ENCODE measurements at regions not wholly inside any gene's neighbourhood (a gene's known extent, or its start where the extent isn't known, plus 50 kb on each side); places are given as distances from the start of the nearest gene placed in this dataset.

DNA sequence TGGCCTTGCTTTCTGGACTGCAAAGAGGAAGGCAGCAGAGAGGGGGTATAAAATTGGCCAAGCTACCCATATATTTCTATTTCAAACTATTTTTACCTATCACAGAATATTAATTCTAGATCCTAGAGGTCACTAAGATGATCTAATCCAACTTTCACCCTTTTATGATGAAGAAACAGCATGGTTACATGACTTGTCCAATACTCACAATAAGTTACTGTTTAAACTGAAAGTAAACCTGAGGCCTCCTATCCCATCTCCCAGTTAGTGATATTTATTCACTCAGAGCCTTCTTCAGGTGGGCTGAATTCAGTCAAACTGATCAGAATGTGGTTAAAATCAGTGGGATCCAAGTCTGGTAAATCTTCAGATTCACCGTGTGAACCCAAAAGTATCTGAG lies 1345.1 kb downstream of the XPNPEP1 start:
- CTCF ChIA-PET = no interaction called here
- H3K4me3 ChIP-seq = no peak overlapping the region
- H3K4me1 ChIP-seq = no peaks in the 10 kb centered on the region
- POLR2A ChIA-PET = no interaction called here
- H3K27ac ChIP-seq = no peak overlapping the region
- ATAC-seq (no peak), FAIRE-seq (no peak), DNase-seq (ENCODE audit: low read depth in 1 of 2, low spot score in 1 of 2) (no peak)
- TF ChIP-seq ZNF302 (CRISPR knock-in tag; IDR thresholded peaks at IDR 0.05) (no peak), CEBPB (IDR thresholded peaks at IDR 0.05) (no peak), POLR2A (IDR thresholded peaks at IDR 0.05; ENCODE audit: low read length) (no peak), RARB (CRISPR knock-in tag; IDR thresholded peaks at IDR 0.05) (no peak), ZFP36 (IDR thresholded peaks at IDR 0.05; ENCODE audit: borderline replicate concordance, partially characterized antibody) (no peak), CHD4 (IDR thresholded peaks at IDR 0.05; ENCODE audit: borderline replicate concordance) (no peak), BHLHE40 (IDR thresholded peaks at IDR 0.05; ENCODE audit: low read depth, low read length) (no peak), KDM1A (IDR thresholded peaks at IDR 0.05; ENCODE audit: low read depth) (no peak), MYC (IDR thresholded peaks at IDR 0.05; ENCODE audit: borderline replicate concordance, low read length) (no peak), RNF2 (IDR thresholded peaks at IDR 0.05; ENCODE audit: borderline replicate concordance, low read depth) (no peak)
- TF ChIP-seq, protein P1, sequence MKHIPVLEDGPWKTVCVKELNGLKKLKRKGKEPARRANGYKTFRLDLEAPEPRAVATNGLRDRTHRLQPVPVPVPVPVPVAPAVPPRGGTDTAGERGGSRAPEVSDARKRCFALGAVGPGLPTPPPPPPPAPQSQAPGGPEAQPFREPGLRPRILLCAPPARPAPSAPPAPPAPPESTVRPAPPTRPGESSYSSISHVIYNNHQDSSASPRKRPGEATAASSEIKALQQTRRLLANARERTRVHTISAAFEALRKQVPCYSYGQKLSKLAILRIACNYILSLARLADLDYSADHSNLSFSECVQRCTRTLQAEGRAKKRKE (CRISPR knock-in tag; IDR thresholded peaks at IDR 0.05; ENCODE audit: low read depth) = no peak
- TF ChIP-seq, protein P2, sequence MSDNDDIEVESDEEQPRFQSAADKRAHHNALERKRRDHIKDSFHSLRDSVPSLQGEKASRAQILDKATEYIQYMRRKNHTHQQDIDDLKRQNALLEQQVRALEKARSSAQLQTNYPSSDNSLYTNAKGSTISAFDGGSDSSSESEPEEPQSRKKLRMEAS (IDR thresholded peaks at IDR 0.05) = no peak
- TF ChIP-seq, protein P3, sequence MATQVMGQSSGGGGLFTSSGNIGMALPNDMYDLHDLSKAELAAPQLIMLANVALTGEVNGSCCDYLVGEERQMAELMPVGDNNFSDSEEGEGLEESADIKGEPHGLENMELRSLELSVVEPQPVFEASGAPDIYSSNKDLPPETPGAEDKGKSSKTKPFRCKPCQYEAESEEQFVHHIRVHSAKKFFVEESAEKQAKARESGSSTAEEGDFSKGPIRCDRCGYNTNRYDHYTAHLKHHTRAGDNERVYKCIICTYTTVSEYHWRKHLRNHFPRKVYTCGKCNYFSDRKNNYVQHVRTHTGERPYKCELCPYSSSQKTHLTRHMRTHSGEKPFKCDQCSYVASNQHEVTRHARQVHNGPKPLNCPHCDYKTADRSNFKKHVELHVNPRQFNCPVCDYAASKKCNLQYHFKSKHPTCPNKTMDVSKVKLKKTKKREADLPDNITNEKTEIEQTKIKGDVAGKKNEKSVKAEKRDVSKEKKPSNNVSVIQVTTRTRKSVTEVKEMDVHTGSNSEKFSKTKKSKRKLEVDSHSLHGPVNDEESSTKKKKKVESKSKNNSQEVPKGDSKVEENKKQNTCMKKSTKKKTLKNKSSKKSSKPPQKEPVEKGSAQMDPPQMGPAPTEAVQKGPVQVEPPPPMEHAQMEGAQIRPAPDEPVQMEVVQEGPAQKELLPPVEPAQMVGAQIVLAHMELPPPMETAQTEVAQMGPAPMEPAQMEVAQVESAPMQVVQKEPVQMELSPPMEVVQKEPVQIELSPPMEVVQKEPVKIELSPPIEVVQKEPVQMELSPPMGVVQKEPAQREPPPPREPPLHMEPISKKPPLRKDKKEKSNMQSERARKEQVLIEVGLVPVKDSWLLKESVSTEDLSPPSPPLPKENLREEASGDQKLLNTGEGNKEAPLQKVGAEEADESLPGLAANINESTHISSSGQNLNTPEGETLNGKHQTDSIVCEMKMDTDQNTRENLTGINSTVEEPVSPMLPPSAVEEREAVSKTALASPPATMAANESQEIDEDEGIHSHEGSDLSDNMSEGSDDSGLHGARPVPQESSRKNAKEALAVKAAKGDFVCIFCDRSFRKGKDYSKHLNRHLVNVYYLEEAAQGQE (IDR thresholded peaks at IDR 0.05) = no peak
- WGBS (ENCODE audit: missing lambda C conversion rate) = 15% methylated on average over 1 of the region's 1 CpG
- no peaks in the 10 kb centered on the region for H3K9me3 ChIP-seq
- H3K4me2 ChIP-seq = no peak overlapping the region

GRCh38 chr10:108574233-108574632 lies 1349.1 kb downstream of the XPNPEP1 start:
- no peak for DNase-seq (ENCODE audit: low read depth in 1 of 2, low spot score in 1 of 2)
- H3K27ac ChIP-seq = no peak overlapping the region
- H3K4me1 ChIP-seq = no peaks in the 10 kb centered on the region
- ATAC-seq = no peak
- H3K4me2 ChIP-seq = no peak overlapping the region
- no peak for FAIRE-seq
- no peak for TF ChIP-seq GATA3 (IDR thresholded peaks at IDR 0.05; ENCODE audit: borderline replicate concordance)
- no peak for TF ChIP-seq POLR2A (IDR thresholded peaks at IDR 0.05; ENCODE audit: low read length)
- TF ChIP-seq RNF2 (IDR thresholded peaks at IDR 0.05; ENCODE audit: borderline replicate concordance, low read depth) = no peak
- no peak for TF ChIP-seq FOSL2 (IDR thresholded peaks at IDR 0.05)
- TF ChIP-seq FOSL2 (CRISPR knock-in tag; IDR thresholded peaks at IDR 0.05) = no peak
- no peak for TF ChIP-seq RAD21 (conservative IDR thresholded peaks at IDR 0.05 in 1 of 2, IDR thresholded peaks at IDR 0.05 in 1 of 2)
- no peak for TF ChIP-seq RARB (CRISPR knock-in tag; IDR thresholded peaks at IDR 0.05)
- TF ChIP-seq TFCP2L1 (CRISPR knock-in tag; IDR thresholded peaks at IDR 0.05) = no peak
- H3K4me3 ChIP-seq = no peak overlapping the region
- ChIA-PET POLR2A (no interaction called here), CTCF (no interaction called here)
- H3K9me3 ChIP-seq = no peaks in the 10 kb centered on the region
- 12% methylated on average over 1 of the region's 1 CpG for WGBS (ENCODE audit: missing lambda C conversion rate)

DNA sequence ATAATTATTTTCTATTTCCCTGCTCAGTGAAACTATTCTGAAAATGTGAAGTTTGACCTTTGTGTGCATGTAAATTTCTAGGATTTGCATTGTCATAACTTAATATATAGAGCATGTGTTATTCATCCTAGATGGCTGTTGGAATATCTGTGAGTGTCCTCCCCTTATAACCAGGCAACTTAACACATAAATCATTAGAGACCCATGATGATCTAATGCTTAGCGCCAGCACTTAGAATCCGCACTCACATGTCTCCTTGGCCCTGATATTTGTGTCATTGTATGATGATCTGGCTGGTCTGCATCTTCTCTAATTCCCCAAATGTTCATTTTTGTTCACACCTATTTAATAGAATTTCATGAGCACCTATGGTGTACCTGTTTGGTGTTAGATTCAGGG lies 1354.5 kb downstream of the XPNPEP1 start:
- 39% methylated on average over 2 of the region's 2 CpGs for WGBS (ENCODE audit: missing lambda C conversion rate)
- ATAC-seq = no peak

More for the DNA sequence above, 1354.5 kb downstream of the XPNPEP1 start:
- Histone ChIP-seq H3K4me3 (no peak overlapping the region), H3K27ac (no peak overlapping the region), H3K9me3 (no peaks in the 10 kb centered on the region), H3K4me2 (no peak overlapping the region), H3K4me1 (no peaks in the 10 kb centered on the region)
- FAIRE-seq = no peak
- ChIA-PET CTCF (no interaction called here), POLR2A (no interaction called here)
- DNase-seq (ENCODE audit: low read depth in 1 of 2, low spot score in 1 of 2) = no peak
- TF ChIP-seq CBX2 (IDR thresholded peaks at IDR 0.05; ENCODE audit: borderline replicate concordance, low read depth) (no peak), PBX3 (IDR thresholded peaks at IDR 0.05) (no peak), ZNF302 (CRISPR knock-in tag; IDR thresholded peaks at IDR 0.05) (no peak), MAZ (IDR thresholded peaks at IDR 0.05; ENCODE audit: borderline replicate concordance, low read depth, low read length) (no peak), ZSCAN20 (CRISPR knock-in tag; IDR thresholded peaks at IDR 0.05) (no peak), NFE2L2 (conservative IDR thresholded peaks at IDR 0.05; ENCODE audit: low read length) (no peak), MYC (IDR thresholded peaks at IDR 0.05; ENCODE audit: borderline replicate concordance, low read length) (no peak), SMC3 (IDR thresholded peaks at IDR 0.05) (no peak), KDM1A (IDR thresholded peaks at IDR 0.05; ENCODE audit: low read depth) (no peak), RAD21 (conservative IDR thresholded peaks at IDR 0.05 in 1 of 2, IDR thresholded peaks at IDR 0.05 in 1 of 2) (no peak), E2F6 (IDR thresholded peaks at IDR 0.05; ENCODE audit: borderline replicate concordance, low read depth) (no peak), FOSL2 (IDR thresholded peaks at IDR 0.05) (no peak), FOSL2 (CRISPR knock-in tag; IDR thresholded peaks at IDR 0.05) (no peak), RCOR1 (IDR thresholded peaks at IDR 0.05; ENCODE audit: low read depth, low read length) (no peak)
- TF ChIP-seq, protein P2 (IDR thresholded peaks at IDR 0.05) = no peak
- TF ChIP-seq, protein P4, sequence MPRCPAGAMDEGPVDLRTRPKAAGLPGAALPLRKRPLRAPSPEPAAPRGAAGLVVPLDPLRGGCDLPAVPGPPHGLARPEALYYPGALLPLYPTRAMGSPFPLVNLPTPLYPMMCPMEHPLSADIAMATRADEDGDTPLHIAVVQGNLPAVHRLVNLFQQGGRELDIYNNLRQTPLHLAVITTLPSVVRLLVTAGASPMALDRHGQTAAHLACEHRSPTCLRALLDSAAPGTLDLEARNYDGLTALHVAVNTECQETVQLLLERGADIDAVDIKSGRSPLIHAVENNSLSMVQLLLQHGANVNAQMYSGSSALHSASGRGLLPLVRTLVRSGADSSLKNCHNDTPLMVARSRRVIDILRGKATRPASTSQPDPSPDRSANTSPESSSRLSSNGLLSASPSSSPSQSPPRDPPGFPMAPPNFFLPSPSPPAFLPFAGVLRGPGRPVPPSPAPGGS (IDR thresholded peaks at IDR 0.05) = no peak
